CD4-positive, alpha-beta T cell treated with Interleukin-6 at 100 ng/mL for 8 hours (primary cell): ENCODE measurements at regions not wholly inside any gene's neighbourhood (a gene's known extent, or its start where the extent isn't known, plus 50 kb on each side); places are given as distances from the start of the nearest gene placed in this dataset.

Experiments used
- DNase-seq: peaks from one replicate; pipeline ENCODE4 v3.0.0-alpha.2; 2020; ENCODE audit warnings: mixed read lengths, low spot score

DNA sequence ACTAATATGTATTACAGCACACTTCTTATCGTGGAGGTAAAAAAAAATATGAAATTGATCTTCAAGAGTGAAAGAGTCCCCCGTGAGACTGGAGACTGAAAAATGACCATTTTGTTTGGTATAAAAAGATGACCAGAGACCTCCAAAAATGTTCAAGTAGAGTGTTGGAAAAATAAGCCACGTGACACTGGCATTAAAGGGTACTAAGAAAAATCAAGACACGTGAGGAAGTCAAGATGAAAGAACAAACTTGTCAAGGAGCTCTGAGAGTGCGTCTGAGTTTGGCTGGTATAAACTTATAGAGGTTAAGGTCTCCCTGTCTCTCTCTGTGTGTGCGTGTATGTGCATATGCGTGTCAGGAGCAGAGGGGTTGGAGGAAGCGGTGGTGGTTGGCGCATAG, 362.7 kb upstream of the COBL start:
- no peak for DNase-seq

DNA sequence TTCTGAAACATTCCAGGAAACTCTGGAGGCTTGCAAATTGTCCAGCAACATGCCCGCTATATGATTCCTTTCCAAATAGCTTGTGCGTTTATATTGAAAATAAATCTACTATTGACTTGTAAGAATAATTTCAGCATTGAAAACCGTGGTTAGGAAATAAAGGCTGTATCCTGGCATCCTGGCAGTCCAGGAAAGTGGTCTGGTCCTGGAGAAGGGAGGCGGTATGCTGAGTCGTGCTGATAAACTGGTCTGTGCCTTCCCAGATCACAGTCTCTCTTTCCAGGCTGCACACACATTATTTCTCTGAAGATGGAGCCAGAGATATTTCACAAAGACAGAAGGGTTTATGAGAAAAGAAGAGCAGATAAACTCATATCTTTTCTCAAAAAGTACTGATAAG, 350.1 kb upstream of the COBL start:
- no peak for DNase-seq

DNA sequence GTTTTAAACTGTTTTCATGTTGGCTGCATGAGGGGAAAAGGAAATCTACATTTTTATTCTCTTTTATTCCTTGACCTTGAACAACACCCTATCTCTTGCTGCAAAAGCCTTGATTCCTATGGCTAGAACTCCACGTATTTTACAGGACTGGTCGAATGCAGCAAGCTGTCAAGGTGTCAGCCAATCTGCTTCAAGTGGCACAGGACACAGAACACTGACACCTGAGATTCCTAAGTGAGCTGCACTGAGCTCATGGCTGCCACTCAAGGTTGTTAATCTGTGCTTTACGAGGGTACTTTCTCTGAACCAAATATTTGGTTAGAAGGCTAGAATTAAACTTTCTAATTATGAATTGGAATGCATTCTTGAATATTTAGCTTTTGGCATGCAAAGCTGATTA, 349.7 kb upstream of the COBL start:
- DNase-seq = no peak

DNA sequence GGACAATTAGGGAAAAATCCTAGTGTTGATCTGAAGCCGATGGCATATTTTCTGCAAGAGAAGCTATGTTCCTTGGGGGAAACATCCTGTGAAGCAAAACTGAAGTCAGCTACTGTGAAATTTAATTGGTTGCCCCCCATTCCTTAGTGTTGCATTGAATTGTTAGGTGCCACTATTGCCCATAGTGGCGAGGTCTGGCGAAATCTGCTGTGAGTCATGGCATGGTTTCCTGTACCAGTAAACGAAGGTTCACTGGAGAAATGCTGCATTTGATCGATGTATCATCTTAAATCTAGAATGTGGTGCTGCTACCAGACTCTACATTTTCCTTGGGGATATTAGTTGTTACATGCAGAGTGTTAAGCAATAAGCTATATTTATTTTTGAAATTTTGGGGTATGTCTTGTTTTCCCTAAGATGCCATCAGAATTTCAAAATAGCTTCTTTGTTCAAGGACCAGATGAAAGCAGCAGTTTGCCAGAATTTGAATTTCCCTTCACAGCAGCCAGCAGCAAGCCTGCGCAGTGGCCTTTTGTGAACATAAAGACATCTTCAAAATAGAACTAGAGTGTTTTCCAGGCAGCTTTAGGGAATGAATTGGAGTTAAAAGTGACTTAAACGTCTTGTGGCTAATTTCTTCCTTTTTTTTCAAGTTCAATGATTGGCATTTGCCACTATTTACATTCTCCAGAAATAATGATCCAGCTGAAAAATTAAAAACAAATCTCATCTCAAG, 348.6 kb upstream of the COBL start:
- no peak for DNase-seq

DNA sequence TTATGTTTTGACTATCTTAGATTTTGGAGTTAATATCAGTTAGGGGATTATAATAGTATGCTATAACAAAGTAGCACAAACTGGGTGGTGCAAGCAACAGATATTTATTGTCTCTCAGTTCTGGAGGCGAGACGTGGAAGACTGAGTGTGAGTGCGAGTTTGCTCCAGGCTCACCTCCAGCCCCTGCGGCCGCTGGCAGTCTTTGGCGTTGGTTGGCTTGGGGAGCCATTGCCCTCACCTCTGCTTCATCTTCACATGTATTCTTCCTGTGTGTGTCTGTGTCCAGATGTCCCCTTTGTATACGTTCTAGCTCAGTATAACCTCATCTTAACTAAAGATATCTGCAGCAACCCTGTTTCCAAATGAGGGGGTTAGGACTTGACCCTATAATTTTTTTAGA, 343.9 kb upstream of the COBL start:
- DNase-seq = no peak

DNA sequence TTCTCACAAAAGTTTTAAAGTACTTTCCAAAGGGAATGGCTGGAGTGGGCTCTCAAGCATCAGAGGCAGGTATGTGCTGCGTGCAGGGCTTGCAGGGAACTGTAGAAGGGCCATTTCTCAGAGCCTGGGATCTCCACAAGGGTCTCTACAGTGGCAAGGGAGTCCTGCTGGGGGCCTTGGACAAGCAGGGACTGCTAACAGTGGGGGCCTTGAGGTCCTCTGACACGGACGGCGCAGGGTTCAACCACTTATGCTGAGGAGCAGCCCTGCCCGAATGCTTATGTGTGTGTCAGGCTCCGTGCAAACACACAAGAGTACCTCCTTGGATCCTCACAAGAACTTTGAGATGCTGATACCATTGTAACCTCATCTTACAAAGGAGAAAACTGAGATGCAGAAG, 342.1 kb upstream of the COBL start:
- no peak for DNase-seq

DNA sequence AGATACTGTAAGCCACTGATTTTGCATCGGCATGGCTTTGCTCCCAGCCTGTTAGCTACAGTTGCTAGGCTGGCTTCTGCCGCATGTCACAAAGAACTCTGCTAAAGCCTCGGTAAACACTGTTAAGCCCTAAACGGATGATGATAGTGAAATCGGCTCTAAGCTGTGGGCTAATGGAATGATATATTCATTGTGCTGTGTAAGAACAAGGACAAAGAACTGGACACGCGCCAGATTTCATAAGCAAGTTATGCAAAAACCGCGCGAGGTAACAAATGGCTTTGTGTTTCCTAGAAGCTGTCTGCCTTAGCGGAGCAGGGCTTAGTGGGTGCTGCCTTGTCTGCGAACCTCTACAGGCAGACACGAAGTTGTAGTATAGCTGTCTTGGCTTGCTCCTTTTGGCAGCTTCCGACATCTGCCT, 331.3 kb upstream of the COBL start:
- no peak for DNase-seq

DNA sequence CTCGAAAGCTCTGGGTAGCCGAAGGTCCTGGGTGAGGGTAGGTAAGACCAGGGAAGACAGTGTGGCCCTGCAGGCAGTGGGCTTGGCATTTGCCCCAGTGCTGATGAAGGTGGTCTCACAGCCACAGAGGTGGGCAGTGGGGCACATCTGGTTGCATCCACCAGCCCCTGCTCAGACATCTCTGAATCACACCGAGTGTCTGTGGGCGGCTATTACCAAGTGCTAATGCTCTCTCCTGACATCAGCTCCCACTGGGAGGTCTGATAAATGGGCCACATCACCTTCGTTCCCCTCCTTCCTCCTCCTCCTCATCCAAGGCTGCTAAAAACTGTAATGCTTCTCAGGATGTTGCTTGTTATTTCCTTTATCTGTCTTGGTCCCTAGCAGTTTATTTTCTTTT, 330.9 kb upstream of the COBL start:
- DNase-seq = no peak

DNA sequence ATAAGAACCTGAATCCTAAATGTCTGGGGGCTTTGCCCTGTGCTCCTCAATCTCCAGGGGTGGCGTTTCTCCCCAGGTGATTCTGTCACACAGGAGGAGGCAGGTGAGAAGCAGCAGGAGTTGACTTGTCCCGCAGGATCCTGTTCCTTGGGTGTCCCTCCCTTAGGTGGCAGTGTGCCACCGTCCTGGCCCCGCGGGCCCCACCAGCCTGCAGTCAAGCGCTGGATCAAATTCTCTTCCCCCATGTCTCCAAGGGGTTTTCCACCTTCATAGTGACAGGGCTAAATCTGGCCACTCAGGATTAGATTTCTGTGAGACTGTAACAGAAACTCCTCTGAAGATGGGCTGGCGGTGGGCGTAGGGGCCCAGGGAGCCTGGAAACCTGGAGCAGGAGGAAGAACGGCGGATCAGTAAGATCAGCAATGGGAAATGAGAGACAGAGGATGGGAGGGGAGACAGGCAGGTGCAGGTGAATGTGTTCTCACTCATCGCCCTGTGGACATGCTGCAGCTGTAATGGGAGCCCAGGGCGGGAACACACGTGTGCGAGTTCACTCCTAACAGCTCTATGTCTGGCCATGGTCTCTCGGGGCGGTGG, 329.2 kb upstream of the COBL start:
- no peak for DNase-seq

DNA sequence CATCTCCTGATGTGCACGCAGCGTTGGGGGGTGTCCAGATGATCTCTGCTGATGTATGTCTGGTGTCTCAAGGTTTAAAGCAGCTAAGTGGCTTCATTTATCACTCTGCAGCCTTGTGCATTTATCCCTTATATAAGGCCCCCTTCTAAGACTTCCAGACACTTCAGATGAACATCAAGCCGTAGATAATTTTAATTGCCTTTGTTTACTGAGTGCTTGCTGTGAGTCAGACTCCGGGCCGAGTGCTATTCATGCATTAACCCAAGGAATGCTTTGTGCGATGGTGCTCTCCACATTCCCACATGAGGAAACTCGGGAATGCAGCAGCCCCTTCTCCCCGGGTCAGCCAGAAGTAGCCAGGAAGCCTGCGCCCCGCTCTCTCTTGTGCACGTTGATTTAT, 328.6 kb upstream of the COBL start:
- no peak for DNase-seq

DNA sequence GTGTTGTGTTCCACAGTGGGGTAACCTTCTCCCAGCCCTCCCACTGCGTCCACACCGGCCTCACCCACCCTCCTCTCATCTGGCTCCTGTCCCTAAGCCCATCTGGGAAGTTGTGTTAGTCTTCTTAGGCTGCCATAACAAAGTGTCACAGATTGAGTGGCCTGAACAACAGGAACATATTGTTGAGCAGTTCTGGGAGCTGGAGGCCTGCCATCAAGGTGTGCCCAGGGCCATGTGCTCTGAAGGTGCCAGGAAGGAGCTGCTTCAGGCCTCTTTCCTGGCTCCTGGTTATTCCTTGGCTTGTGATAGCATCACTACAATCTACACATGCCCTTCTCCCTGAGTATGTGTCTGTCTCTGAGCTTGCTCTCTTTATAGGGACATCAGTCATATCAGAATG, 327.6 kb upstream of the COBL start:
- no peak for DNase-seq

DNA sequence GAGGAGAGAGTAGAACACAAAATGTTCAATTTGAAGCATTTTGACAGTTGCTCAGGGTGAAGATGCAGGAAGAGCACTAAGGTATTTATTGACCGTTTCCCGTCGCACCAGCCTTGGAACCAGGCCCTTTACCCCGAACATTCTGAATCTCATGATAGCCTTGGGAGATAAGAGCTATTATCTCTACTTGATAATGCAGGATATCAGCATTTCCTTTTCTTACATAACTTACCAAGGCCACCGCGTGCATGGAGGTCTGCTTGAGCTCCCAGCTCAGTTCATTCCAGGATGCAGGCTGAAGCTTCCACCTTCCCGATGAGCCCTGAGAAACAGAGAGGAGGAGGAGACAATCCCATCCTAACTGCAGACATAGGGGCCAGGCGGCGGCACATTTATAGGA, 324.2 kb upstream of the COBL start:
- no peak for DNase-seq

DNA sequence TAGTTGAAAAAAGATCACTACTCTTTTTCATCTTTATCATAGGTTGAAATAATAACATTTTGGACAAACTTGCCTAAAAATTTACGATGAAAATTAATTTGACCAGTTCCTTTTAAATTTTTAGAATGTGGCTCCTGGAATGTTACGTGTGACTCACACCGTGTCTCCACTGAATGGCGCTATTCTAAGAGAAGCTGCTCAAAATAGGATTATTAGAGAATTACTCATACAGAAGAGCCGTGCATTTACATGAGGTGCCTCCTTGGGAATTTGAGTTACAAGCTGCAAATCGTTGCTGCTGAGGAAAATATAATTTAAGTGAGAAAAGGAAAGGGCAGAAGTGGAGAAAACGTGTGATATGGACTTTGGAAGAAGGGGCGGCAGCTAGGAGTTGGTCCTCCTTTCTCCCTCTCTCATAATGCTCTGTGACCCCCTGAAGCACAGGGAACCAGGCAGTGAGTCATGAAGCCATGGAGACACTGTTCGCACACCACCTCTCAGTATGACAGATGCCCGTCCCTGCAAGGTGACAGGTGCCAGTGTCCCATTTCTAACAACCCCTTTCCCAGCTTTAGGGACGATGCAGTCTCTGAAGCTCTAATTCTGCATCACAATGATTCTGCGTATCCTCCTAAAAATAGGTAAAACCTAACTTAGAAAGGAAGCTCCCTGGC, 323.2 kb upstream of the COBL start:
- no peak for DNase-seq

DNA sequence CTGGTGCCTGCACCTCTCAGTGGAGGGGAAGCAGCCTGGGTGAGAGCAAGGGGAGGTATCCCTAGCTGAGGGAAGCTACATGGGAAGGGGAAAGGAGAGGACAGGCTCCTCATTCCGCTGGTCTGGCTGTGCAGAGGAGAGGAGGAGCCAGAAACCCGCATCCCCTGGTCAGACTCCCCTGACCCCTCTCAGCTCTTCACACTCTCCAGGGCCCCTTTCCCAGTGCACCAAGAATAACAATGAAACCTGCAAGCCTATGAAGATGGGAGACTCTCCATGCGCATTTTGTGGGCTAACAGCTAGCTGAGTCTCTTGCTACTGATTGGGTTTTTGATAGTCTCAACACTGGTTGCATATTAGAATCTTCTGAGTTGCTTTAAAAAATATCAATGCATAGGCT, 319.9 kb upstream of the COBL start:
- DNase-seq = no peak

DNA sequence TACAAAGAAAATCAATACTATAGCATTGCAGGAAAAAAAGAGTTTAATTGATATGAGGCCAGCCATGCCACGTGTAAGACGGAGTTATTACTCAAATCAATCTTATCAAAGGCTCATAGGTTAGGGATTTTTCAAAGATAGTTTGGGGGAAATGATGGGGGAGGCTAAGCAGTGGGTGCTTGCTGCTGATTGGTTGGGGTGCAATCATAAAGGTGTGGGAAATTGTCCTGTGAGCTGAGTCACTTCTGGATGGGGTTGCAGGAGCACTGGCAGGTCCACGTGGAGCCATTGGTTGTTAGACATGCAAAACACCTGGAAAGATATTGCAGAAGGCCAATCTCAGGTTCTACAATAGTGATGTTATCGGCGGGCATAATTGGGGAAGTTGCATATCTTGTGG, 319.2 kb upstream of the COBL start:
- DNase-seq = no peak

DNA sequence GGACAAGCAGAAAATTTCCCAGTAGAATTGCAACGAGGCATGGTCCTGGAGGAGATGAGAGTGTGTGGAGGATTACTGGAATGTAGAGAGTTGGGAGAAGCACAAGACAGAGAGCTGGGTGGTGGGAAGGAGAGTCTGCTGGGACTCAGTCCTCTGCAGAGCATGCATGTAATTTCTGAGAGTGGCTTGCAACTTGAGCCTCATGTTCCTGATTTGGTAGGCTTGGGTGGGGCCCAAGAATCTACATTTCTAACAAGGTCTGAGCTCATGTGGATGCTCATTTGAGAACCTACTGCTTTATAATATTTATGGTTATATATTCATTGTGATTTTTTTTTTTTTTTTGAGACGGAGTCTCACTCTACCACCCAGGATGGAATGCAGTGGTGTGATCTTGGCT, 317.9 kb upstream of the COBL start:
- DNase-seq = no peak

DNA sequence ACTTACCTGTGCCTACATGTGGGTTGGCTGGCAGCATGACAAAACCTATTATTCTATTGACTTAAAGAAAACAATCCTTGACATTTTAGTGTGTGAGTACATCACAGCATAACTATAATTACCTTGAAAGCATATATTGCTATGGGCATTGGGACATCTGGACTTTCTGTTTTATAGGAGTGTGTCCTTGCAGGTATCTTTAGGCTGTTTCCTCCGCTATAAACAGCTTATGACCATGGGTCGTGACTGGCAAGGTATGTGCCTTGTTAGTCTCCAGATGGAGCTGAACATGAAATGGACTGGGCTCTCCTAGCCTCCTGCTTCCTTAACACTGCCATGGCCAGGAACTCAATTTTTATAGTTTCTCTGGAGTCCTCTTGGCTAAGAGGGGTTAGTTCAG, 317.4 kb upstream of the COBL start:
- no peak for DNase-seq

DNA sequence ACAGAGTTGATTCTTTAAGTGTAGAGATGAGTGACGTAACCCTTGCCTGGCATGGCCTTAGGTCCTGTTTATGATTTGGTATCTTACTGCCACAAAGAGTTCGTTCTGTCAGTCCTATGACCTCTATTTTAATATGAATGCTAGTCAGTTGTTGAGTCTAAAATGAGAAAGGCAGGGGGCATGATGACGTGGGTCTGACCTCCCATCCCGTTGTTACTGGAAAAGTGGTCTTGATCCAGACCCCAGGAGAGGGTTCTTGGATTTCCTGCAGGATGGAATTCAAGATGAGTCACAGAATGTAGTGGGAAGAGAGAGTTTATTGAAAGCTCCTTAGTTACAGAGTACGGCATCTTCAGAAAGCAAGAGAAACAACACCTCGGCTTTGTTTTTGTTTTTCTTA, 317.0 kb upstream of the COBL start:
- DNase-seq = no peak

DNA sequence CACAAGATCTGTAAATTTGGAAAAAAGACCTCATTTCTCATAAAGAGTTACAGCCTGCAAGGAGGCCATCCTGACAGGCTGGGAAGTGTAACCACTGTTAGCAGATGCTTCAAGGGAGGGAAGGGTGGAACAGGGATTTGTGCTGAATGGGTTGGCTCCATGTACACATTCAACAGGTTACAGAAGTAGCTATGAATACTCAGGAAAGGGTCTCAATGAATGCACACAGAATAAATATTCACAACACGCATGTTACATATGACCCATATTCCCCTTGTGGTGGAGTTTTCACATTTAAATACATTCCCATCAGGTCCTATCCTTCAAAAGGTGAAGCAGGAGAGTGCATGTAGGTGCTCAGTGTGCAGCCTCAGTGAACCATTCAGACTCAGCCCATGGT, 316.4 kb upstream of the COBL start:
- no peak for DNase-seq

DNA sequence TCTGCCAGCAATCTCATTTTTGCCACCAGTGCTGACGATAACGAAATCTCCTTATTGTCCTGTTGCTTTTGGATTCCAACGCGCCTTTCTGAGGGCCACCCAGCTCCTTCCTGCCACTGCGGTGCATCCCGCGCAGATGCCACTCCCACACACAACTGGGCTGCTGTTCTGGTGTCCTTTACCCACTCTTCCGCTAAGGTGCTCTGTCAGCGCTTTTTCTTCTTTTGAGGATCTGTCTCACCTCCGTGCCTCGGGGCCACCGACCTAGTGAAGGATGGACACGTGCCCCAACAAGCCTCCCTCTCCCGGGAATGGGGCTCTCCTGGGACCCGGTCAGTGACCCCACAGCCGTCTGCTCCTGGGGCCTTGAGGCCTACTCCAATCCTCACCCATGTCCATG, 314.3 kb upstream of the COBL start:
- no peak for DNase-seq

DNA sequence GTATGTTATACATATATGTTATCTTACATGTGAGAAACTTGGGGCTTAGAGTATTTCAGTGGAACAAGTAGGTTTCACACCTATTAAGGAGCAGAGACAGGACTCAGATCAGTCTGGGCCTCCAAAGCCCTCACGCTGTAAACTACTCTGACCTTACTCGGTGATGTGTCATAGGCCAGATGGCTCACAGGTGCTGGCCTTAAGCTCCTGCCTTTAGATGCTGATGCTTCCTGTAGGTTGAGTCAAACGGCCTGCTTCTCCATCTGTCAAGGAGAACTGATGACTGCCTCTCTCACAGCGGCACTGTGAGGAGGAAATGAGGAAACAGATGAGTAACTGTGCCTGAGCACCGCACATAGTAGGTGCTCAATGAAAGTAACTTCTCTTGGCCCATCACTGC, 312.6 kb upstream of the COBL start:
- no peak for DNase-seq

DNA sequence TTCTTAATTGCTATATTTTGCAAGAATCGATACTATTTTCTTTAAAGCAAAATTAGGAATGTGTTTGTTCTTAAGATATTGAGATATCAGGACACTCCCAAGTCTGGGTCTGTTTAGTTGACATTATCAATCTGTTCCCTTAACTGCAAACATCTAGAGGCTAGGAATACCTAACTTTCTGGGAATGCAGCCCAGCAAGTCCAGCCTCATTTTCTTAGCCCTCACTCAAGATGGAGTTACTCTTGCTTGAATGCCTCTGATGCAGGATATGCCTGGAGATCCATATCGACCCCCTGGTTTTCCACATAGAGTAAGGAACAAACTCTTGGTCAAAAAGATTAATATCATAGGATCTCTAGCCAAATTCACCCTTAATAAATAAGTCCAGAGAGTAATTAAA, 305.3 kb upstream of the COBL start:
- DNase-seq = no peak

DNA sequence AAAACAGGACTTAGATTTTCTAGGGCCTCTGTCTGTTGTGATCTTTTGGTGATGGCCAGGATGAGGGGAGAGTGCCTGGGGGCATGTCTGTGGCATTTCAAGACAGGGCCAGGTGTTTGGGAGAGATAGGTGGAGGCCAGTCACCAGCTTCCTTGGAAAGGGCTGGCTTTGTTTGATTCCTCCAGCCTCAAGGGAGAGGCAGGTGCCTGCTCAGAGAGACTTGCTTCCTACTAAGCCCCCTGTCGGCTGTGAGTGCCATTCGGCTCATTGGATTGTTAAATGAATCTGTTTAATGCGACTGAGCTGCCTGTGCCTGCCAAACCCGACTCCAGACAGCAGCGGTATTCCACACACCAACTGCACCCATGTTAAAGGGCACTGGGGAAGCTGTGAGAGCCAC, 304.1 kb upstream of the COBL start:
- no peak for DNase-seq

DNA sequence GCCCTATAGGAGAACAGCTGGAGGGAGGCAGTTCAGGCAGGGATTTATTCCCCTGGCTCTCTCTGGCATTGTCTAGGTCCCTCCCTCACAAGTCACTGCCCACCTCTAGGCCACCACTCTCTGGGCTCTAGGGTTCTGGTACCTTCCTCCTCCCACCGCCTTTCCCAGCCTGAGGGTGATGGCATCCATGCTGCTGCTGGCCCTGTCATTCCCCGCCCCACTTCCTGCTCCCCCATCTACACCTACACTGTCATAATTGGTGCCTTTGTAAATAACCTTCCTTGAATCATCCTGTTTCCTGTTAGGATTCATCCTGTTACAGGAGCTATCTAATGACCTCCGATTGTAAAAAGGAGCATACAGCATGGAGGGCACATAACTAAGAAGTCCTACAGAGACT, 303.3 kb upstream of the COBL start:
- DNase-seq = no peak
